HCT116 (cell line): ENCODE measurements at regions not wholly inside any gene's neighbourhood (a gene's known extent, or its start where the extent isn't known, plus 50 kb on each side); places are given as distances from the start of the nearest gene placed in this dataset.

ENCODE experiments used
- ATAC-seq: fragments of 200-7000 bp; cut with Tn5 transposase; 2 replicates; pipeline ENCODE4 v1.9.1; 2020; ENCODE audit warnings: mild to moderate bottlenecking, moderate library complexity
- BruUV-seq: library from RNA; stranded (reverse); fragments of 400-500 nt; replicated peaks from 2 replicates; lab custom pipeline; 2021; lab: Mats Ljungman, UMichigan
- CTCF ChIA-PET: fragments of 300-600 bp; sonication (Branson Sonifier 250); formaldehyde crosslinking; loops from one replicate; lab custom pipeline; 2021; ENCODE audit warnings: antibody characterized with exemption; lab: Charles Lee
- POLR2A ChIA-PET: fragments of 300-600, 350-600 bp; sonication (Branson Sonifier 250); formaldehyde crosslinking; loops from one replicate; lab custom pipeline; 2021; ENCODE audit warnings: antibody characterized with exemption; lab: Charles Lee
- RAD21 ChIA-PET, 2 experiments: fragments of 300-600 bp; sonication (Branson Sonifier 250); formaldehyde crosslinking; loops; one replicate each; lab custom pipeline; 2023; ENCODE audit warnings: low total read pairs in 2 of 2; ENCODE audit not compliant: uncharacterized antibody in 2 of 2, unreplicated experiment in 2 of 2, low non-redundant PET in 1 of 2; lab: Charles Lee
- DNase-seq: peaks from one replicate; pipeline ENCODE4 v3.0.0-alpha.2; 2010; ENCODE audit warnings: low read depth, low spot score
- H2AFZ ChIP-seq: fragments of 200-600 bp; shearing (Covaris generic), sonication (generic); 2 replicates; pipeline ENCODE4 v1.6.1; 2017; ENCODE audit warnings: low read depth, mixed run types, mixed read lengths, antibody characterized with exemption, low read length; ENCODE audit not compliant: poor library complexity, severe bottlenecking
- H3K27ac ChIP-seq: 2 replicates; pipeline ENCODE4 v1.5.1; 2012; ENCODE audit warnings: low read depth, low read length
- H3K27me3 ChIP-seq: fragments of 200-600 bp; sonication (generic); 2 replicates; pipeline ENCODE4 v1.6.1; 2016; ENCODE audit warnings: mixed run types, low read length, mixed read lengths; ENCODE audit not compliant: insufficient read depth
- H3K36me3 ChIP-seq, 2 experiments: fragments of 200-500 bp in 1 of 2; fragments of 200-600 bp in 1 of 2; sonication (Bioruptor generic) in 1 of 2; sonication (generic) in 1 of 2; 2 replicates each; pipeline versions ENCODE4 v1.5.1 to v1.6.1; 2014 to 2016; ENCODE audit warnings: low read length in 2 of 2, inconsistent platforms in 1 of 2, mixed read lengths in 1 of 2, mixed run types in 1 of 2; ENCODE audit not compliant: insufficient read depth in 2 of 2, control insufficient read depth in 1 of 2
- H3K4me1 ChIP-seq, 2 experiments: fragments of 200-600 bp in 1 of 2; sonication (generic) in 1 of 2; 2 replicates each; pipeline versions ENCODE4 v1.5.1 to v1.6.1; 2012 to 2017; ENCODE audit warnings: low read length in 2 of 2, inconsistent platforms in 1 of 2, mild to moderate bottlenecking in 1 of 2, mixed read lengths in 1 of 2, mixed run types in 1 of 2, moderate library complexity in 1 of 2; ENCODE audit not compliant: insufficient read depth in 2 of 2, control insufficient read depth in 1 of 2
- H3K4me2 ChIP-seq: fragments of 200-600 bp; sonication (generic); 2 replicates; pipeline ENCODE4 v1.6.1; 2017; ENCODE audit warnings: mixed run types, low read length, mixed read lengths
- H3K4me3 ChIP-seq, 2 experiments: fragments of 200-600 bp in 1 of 2; sonication (generic) in 1 of 2; replicated peaks in 1 of 2; 2 replicates each; pipeline ENCODE4 v1.5.1; 2011 to 2016; ENCODE audit warnings: low read length in 2 of 2, control low read depth in 1 of 2, low read depth in 1 of 2, mild to moderate bottlenecking in 1 of 2, mixed read lengths in 1 of 2, mixed run types in 1 of 2
- H3K79me2 ChIP-seq: fragments of 200-600 bp; sonication (generic); 2 replicates; pipeline ENCODE4 v1.6.1; 2017; ENCODE audit warnings: mild to moderate bottlenecking, mixed run types, low read length, moderate library complexity, mixed read lengths; ENCODE audit not compliant: insufficient read depth
- H3K9ac ChIP-seq: fragments of 200-600 bp; sonication (generic); 2 replicates; pipeline ENCODE4 v1.6.1; 2016; ENCODE audit warnings: low read length, mixed read lengths
- H3K9me2 ChIP-seq: fragments of 200-600 bp; sonication (generic), shearing (Covaris generic); 2 replicates; pipeline ENCODE4 v1.6.1; 2017; ENCODE audit warnings: mixed run types, mild to moderate bottlenecking, moderate library complexity; ENCODE audit not compliant: insufficient read depth
- H3K9me3 ChIP-seq, 2 experiments: fragments of 200-500 bp in 1 of 2; fragments of 200-600 bp in 1 of 2; sonication (Bioruptor generic) in 1 of 2; sonication (generic) in 1 of 2; 2 replicates each; pipeline ENCODE4 v1.6.1; 2014 to 2017; ENCODE audit warnings: low read length in 2 of 2, mixed read lengths in 2 of 2, inconsistent platforms in 1 of 2, low read depth in 1 of 2, mild to moderate bottlenecking in 1 of 2, mixed run types in 1 of 2, moderate library complexity in 1 of 2; ENCODE audit not compliant: control insufficient read depth in 1 of 2, insufficient read depth in 1 of 2
- H4K20me1 ChIP-seq: fragments of 200-600 bp; sonication (generic), shearing (Covaris generic); 2 replicates; pipeline ENCODE4 v1.6.1; 2017; ENCODE audit warnings: mixed run types, mild to moderate bottlenecking, moderate library complexity; ENCODE audit not compliant: insufficient read depth
- ATF3 ChIP-seq: IDR thresholded peaks from 2 replicates; pipeline ENCODE4 v1.6.1; 2012
- EGR1 ChIP-seq: IDR thresholded peaks from 2 replicates; pipeline ENCODE4 v1.6.1; 2012; ENCODE audit warnings: low read depth
- EZH2 ChIP-seq: fragments of 200-600 bp; sonication (generic); IDR thresholded peaks from 2 replicates; pipeline ENCODE4 v1.6.1; 2017; ENCODE audit warnings: antibody characterized with exemption, mixed run types
- FOSL1 ChIP-seq: IDR thresholded peaks from 2 replicates; pipeline ENCODE4 v1.6.1; 2012; ENCODE audit warnings: low read depth
- JUND ChIP-seq: IDR thresholded peaks from 2 replicates; pipeline ENCODE4 v1.6.1; 2012
- POLR2A ChIP-seq: IDR thresholded peaks from 2 replicates; pipeline ENCODE4 v1.7.0; 2011; ENCODE audit warnings: borderline replicate concordance; ENCODE audit not compliant: insufficient read depth, insufficient read length; ENCODE audit errors: extremely low read depth
- POLR2AphosphoS5 ChIP-seq: IDR thresholded peaks from 2 replicates; pipeline ENCODE4 v1.6.1; 2011; ENCODE audit warnings: mild to moderate bottlenecking, low read depth, low read length, moderate library complexity
- RAD21 ChIP-seq: IDR thresholded peaks from 2 replicates; pipeline ENCODE4 v1.6.1; 2012; ENCODE audit warnings: low read depth, mild to moderate bottlenecking
- SIN3A ChIP-seq: IDR thresholded peaks from 2 replicates; pipeline ENCODE4 v1.6.1; 2012; ENCODE audit warnings: low read depth
- SP1 ChIP-seq: IDR thresholded peaks from 2 replicates; pipeline ENCODE4 v1.6.1; 2012; ENCODE audit warnings: low read depth
- SRF ChIP-seq: IDR thresholded peaks from 2 replicates; pipeline ENCODE4 v1.6.1; 2012; ENCODE audit warnings: low read depth
- TCF7L2 ChIP-seq: IDR thresholded peaks from 2 replicates; pipeline ENCODE4 v1.7.0; 2011; ENCODE audit warnings: borderline replicate concordance, inconsistent platforms; ENCODE audit not compliant: insufficient read depth, insufficient read length; ENCODE audit errors: extremely low read depth
- YY1 ChIP-seq: IDR thresholded peaks from 2 replicates; pipeline ENCODE4 v1.6.1; 2011; ENCODE audit warnings: low read length, low read depth, moderate library complexity, mild to moderate bottlenecking; ENCODE audit not compliant: insufficient replicate concordance; ENCODE audit errors: extremely low read depth
- intact Hi-C: fragments of 100-400 bp; cut with micrococcal nuclease; formaldehyde crosslinking; loops from 2 replicates; pipeline ENCODE4 v1.10.0; 2022
- TF ChIP-seq, protein P1 (sequence below): IDR thresholded peaks from 2 replicates; pipeline ENCODE4 v1.6.1; 2012; ENCODE audit warnings: low read depth
- TF ChIP-seq, protein P2 (sequence below): IDR thresholded peaks from 2 replicates; pipeline ENCODE4 v1.6.1; 2012
- TF ChIP-seq, protein P3 (sequence below): IDR thresholded peaks from 2 replicates; pipeline ENCODE4 v1.6.1; 2011; ENCODE audit warnings: mild to moderate bottlenecking, low read length, moderate library complexity; ENCODE audit not compliant: insufficient replicate concordance; ENCODE audit errors: extremely low read depth

DNA sequence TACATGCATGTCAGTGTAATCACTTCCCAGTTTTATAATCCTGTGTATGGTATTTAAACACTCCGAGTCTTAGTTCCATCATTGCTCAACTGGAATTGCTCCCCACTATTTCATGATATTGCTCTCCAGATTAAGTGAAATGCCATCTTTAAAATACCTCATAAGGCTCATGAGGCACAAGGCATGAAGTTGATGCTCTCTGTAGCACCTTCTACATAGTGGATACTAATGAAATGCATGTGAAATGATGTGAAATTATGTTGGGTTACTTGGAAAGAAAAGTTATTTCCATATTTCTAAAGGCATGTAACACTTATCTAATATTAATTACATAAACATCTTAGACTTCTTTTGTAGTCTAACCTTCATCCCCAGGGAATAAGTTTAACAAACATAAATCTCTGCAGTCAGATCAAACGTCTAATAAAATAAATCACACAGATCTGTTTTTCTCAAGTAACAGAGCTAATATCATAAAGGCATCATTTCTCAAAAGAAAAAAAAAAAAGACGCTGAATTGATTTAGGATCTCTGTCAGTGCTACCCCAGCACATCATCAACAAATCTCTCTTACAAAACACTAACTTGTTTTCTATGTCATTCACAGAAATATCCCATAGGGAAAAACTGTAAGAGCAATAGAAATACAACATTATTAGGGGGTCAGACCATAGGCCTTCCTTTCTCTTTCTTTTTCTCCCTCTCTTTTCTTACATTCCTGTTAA lies 736.0 kb upstream of the LRRC4C start:
- no peak overlapping the region for H3K4me3 ChIP-seq
- intact Hi-C loops, result no loop called here
- no peaks in the 10 kb centered on the region for H3K9me2 ChIP-seq
- ATAC-seq (no peak), DNase-seq (no peak)
- ChIA-PET CTCF (no interaction called here), RAD21 (no interaction called here), POLR2A (no interaction called here)
- no peaks in the 10 kb centered on the region for H4K20me1 ChIP-seq
- no TSS peak for BruUV-seq
- H3K4me1 ChIP-seq, result no peaks in the 10 kb centered on the region
- peaks cover 9 to 34% of the 10 kb centered on the region in 2 experiments; a peak in 2 of 4 replicates for H3K9me3 ChIP-seq
- H3K4me2 ChIP-seq, result no peak overlapping the region
- no peak overlapping the region for H3K9ac ChIP-seq
- H3K27me3 ChIP-seq, result no peaks in the 10 kb centered on the region
- TF ChIP-seq ATF3, result no peak
- no peak for TF ChIP-seq POLR2AphosphoS5
- TF ChIP-seq POLR2A, result no peak
- TF ChIP-seq, protein P1, sequence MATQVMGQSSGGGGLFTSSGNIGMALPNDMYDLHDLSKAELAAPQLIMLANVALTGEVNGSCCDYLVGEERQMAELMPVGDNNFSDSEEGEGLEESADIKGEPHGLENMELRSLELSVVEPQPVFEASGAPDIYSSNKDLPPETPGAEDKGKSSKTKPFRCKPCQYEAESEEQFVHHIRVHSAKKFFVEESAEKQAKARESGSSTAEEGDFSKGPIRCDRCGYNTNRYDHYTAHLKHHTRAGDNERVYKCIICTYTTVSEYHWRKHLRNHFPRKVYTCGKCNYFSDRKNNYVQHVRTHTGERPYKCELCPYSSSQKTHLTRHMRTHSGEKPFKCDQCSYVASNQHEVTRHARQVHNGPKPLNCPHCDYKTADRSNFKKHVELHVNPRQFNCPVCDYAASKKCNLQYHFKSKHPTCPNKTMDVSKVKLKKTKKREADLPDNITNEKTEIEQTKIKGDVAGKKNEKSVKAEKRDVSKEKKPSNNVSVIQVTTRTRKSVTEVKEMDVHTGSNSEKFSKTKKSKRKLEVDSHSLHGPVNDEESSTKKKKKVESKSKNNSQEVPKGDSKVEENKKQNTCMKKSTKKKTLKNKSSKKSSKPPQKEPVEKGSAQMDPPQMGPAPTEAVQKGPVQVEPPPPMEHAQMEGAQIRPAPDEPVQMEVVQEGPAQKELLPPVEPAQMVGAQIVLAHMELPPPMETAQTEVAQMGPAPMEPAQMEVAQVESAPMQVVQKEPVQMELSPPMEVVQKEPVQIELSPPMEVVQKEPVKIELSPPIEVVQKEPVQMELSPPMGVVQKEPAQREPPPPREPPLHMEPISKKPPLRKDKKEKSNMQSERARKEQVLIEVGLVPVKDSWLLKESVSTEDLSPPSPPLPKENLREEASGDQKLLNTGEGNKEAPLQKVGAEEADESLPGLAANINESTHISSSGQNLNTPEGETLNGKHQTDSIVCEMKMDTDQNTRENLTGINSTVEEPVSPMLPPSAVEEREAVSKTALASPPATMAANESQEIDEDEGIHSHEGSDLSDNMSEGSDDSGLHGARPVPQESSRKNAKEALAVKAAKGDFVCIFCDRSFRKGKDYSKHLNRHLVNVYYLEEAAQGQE, result no peak
- no peak for TF ChIP-seq FOSL1
- TF ChIP-seq, protein P2, sequence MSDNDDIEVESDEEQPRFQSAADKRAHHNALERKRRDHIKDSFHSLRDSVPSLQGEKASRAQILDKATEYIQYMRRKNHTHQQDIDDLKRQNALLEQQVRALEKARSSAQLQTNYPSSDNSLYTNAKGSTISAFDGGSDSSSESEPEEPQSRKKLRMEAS, result no peak
- TF ChIP-seq, protein P3, sequence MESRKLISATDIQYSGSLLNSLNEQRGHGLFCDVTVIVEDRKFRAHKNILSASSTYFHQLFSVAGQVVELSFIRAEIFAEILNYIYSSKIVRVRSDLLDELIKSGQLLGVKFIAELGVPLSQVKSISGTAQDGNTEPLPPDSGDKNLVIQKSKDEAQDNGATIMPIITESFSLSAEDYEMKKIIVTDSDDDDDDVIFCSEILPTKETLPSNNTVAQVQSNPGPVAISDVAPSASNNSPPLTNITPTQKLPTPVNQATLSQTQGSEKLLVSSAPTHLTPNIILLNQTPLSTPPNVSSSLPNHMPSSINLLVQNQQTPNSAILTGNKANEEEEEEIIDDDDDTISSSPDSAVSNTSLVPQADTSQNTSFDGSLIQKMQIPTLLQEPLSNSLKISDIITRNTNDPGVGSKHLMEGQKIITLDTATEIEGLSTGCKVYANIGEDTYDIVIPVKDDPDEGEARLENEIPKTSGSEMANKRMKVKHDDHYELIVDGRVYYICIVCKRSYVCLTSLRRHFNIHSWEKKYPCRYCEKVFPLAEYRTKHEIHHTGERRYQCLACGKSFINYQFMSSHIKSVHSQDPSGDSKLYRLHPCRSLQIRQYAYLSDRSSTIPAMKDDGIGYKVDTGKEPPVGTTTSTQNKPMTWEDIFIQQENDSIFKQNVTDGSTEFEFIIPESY, result no peak
- no peak for TF ChIP-seq YY1
- TF ChIP-seq RAD21, result no peak
- TF ChIP-seq JUND, result no peak
- no peak for TF ChIP-seq TCF7L2
- TF ChIP-seq EGR1, result no peak
- no peak for TF ChIP-seq EZH2
- TF ChIP-seq SIN3A, result no peak
- no peak for TF ChIP-seq SP1
- no peak for TF ChIP-seq SRF
- H3K79me2 ChIP-seq, result no peaks in the 10 kb centered on the region
- no peak overlapping the region for H2AFZ ChIP-seq
- H3K27ac ChIP-seq, result no peak overlapping the region
- H3K36me3 ChIP-seq, result no peaks in the 10 kb centered on the region
